Mesothelial cell of epicardium (in vitro differentiated cells): ENCODE measurements at regions not wholly inside any gene's neighbourhood (a gene's known extent, or its start where the extent isn't known, plus 50 kb on each side); places are given as distances from the start of the nearest gene placed in this dataset.

Source experiments
- DNase-seq, 2 experiments: peaks; one replicate each; pipeline ENCODE4 v3.0.0; 2021; ENCODE audit warnings: low spot score in 2 of 2; ENCODE audit not compliant: unreplicated experiment in 2 of 2
- H3K27ac Mint-ChIP-seq: 2 replicates; pipeline ENCODE4 v1.8.0; 2021; ENCODE audit warnings: mixed read lengths
- H3K27me3 Mint-ChIP-seq: 2 replicates; pipeline ENCODE4 v1.8.0; 2021; ENCODE audit warnings: low read depth, mixed read lengths
- H3K36me3 Mint-ChIP-seq: 2 replicates; pipeline ENCODE4 v1.8.0; 2021; ENCODE audit warnings: mixed read lengths
- H3K4me1 Mint-ChIP-seq: 2 replicates; pipeline ENCODE4 v1.8.0; 2021; ENCODE audit warnings: mixed read lengths
- H3K4me3 Mint-ChIP-seq: 2 replicates; pipeline ENCODE4 v1.8.0; 2021; ENCODE audit warnings: mild to moderate bottlenecking, moderate library complexity, mixed read lengths
- H3K9me3 Mint-ChIP-seq: 2 replicates; pipeline ENCODE4 v1.8.0; 2021; ENCODE audit warnings: mixed read lengths
- CTCF ChIP-seq: fragments of 200-600 bp; sonication (generic); IDR thresholded peaks from one replicate; pipeline ENCODE4 v1.5.0; 2021; ENCODE audit warnings: antibody characterized with exemption; ENCODE audit not compliant: unreplicated experiment

- no peaks in the 10 kb centered on the region for H3K36me3 Mint-ChIP-seq
- TF ChIP-seq CTCF, result no peak
Observed at GRCh38 chr14:55901291-55901690, 216.9 kb upstream of the PELI2 start.

GRCh38 chr14:55902241-55902640 lies 216.0 kb upstream of the PELI2 start:
- H3K4me3 Mint-ChIP-seq, result no peak overlapping the region
- TF ChIP-seq CTCF, result no peak
- no peaks in the 10 kb centered on the region for H3K27me3 Mint-ChIP-seq
- no peak overlapping the region for H3K27ac Mint-ChIP-seq
- H3K36me3 Mint-ChIP-seq, result no peaks in the 10 kb centered on the region
- H3K9me3 Mint-ChIP-seq, result no peaks in the 10 kb centered on the region
- peaks cover 5% of the 10 kb centered on the region for H3K4me1 Mint-ChIP-seq
- DNase-seq, result no peak

More at GRCh38 chr14:55901291-55901690, 216.9 kb upstream of the PELI2 start:
- H3K27me3 Mint-ChIP-seq, result no peaks in the 10 kb centered on the region
- DNase-seq, result no peak
- H3K9me3 Mint-ChIP-seq, result no peaks in the 10 kb centered on the region
- H3K27ac Mint-ChIP-seq, result no peak overlapping the region
- H3K4me3 Mint-ChIP-seq, result no peak overlapping the region
- peaks cover 5% of the 10 kb centered on the region for H3K4me1 Mint-ChIP-seq

GRCh38 chr14:55904086-55904485 lies 214.1 kb upstream of the PELI2 start:
- TF ChIP-seq CTCF, result no peak
- Mint-ChIP-seq H3K27ac (no peak overlapping the region), H3K27me3 (peaks cover 4% of the 10 kb centered on the region), H3K4me3 (no peak overlapping the region), H3K36me3 (no peaks in the 10 kb centered on the region), H3K4me1 (peaks cover 5% of the 10 kb centered on the region), H3K9me3 (no peaks in the 10 kb centered on the region)
- DNase-seq, result no peak

- TF ChIP-seq CTCF, result no peak
- H3K4me1 Mint-ChIP-seq, result no peaks in the 10 kb centered on the region
- no peak for DNase-seq
- H3K4me3 Mint-ChIP-seq, result no peak overlapping the region
- peaks cover 15% of the 10 kb centered on the region for H3K27me3 Mint-ChIP-seq
- no peaks in the 10 kb centered on the region for H3K36me3 Mint-ChIP-seq
- no peak overlapping the region for H3K27ac Mint-ChIP-seq
- H3K9me3 Mint-ChIP-seq, result no peaks in the 10 kb centered on the region
Observed at GRCh38 chr14:55908106-55908505, 210.1 kb upstream of the PELI2 start.

- Mint-ChIP-seq H3K4me1 (no peaks in the 10 kb centered on the region), H3K27me3 (peaks cover 20% of the 10 kb centered on the region), H3K36me3 (no peaks in the 10 kb centered on the region), H3K27ac (no peak overlapping the region), H3K4me3 (no peak overlapping the region), H3K9me3 (no peaks in the 10 kb centered on the region)
- no peak for DNase-seq
- TF ChIP-seq CTCF, result no peak
Observed at GRCh38 chr14:55909879-55910278, 208.3 kb upstream of the PELI2 start.

- H3K27ac Mint-ChIP-seq, result no peak overlapping the region
- no peaks in the 10 kb centered on the region for H3K36me3 Mint-ChIP-seq
- H3K4me1 Mint-ChIP-seq, result no peaks in the 10 kb centered on the region
Observed at GRCh38 chr14:55910601-55911243, 207.5 kb upstream of the PELI2 start.

More at GRCh38 chr14:55910601-55911243, 207.5 kb upstream of the PELI2 start:
- no peak for DNase-seq
- H3K9me3 Mint-ChIP-seq, result no peaks in the 10 kb centered on the region
- peaks cover 23% of the 10 kb centered on the region for H3K27me3 Mint-ChIP-seq
- H3K4me3 Mint-ChIP-seq, result no peak overlapping the region
- TF ChIP-seq CTCF, result no peak
